H1 (cell line): ENCODE measurements at regions not wholly inside any gene's neighbourhood (a gene's known extent, or its start where the extent isn't known, plus 50 kb on each side); places are given as distances from the start of the nearest gene placed in this dataset.

Experiments
- TEAD4 ChIP-seq: IDR thresholded peaks from 2 replicates; pipeline ENCODE4 v1.6.1; 2012; ENCODE audit warnings: low read depth, low read length, inconsistent platforms, mixed read lengths
- TF ChIP-seq, protein P1 (sequence below): IDR thresholded peaks from 2 replicates; pipeline ENCODE4 v1.6.1; 2011; ENCODE audit warnings: low read length, improper control_type of control experiment

DNA sequence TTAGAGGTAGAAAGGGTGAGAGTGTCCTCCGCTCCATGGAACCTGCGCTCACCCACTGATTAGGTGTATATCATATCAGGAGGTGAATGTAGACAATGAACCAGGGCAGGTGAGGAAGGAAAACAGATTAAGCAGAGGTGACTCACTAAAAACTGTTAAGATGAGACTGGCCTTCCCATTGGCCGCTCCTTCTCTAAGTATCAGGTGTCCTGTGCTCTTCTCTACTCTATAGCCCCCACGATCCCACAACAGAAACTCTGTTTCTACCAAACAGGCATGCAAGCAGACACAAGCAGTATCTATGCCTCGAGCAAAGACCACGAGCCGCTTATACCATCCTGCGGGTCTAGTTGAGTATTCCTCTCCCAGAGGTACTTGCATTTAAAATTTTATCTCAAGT, 103.1 kb downstream of the SNX19 start (continued):
- TF ChIP-seq, protein P1, sequence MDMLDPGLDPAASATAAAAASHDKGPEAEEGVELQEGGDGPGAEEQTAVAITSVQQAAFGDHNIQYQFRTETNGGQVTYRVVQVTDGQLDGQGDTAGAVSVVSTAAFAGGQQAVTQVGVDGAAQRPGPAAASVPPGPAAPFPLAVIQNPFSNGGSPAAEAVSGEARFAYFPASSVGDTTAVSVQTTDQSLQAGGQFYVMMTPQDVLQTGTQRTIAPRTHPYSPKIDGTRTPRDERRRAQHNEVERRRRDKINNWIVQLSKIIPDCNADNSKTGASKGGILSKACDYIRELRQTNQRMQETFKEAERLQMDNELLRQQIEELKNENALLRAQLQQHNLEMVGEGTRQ, result no peak
- TF ChIP-seq TEAD4, result no peak
